Osteocyte (in vitro differentiated cells): ENCODE measurements at regions not wholly inside any gene's neighbourhood (a gene's known extent, or its start where the extent isn't known, plus 50 kb on each side); places are given as distances from the start of the nearest gene placed in this dataset.
"Not testable (repeated sequence)": the region's sequence is repeated elsewhere in the genome, so short reads cannot be mapped to it uniquely, and the experiment has no call there.

Source experiments
- DNase-seq: peaks from one replicate; pipeline ENCODE4 v3.0.0; 2021; ENCODE audit warnings: mixed read lengths; ENCODE audit not compliant: unreplicated experiment; ENCODE audit errors: extremely low spot score
- H3K27ac Mint-ChIP-seq: one replicate; pipeline ENCODE4 v1.8.0; 2021; ENCODE audit warnings: mild to moderate bottlenecking, mixed read lengths; ENCODE audit not compliant: unreplicated experiment
- H3K27me3 Mint-ChIP-seq: one replicate; pipeline ENCODE4 v1.8.0; 2021; ENCODE audit warnings: mixed read lengths; ENCODE audit not compliant: unreplicated experiment
- H3K36me3 Mint-ChIP-seq: one replicate; pipeline ENCODE4 v1.8.0; 2021; ENCODE audit warnings: mixed read lengths; ENCODE audit not compliant: unreplicated experiment
- H3K4me1 Mint-ChIP-seq: one replicate; pipeline ENCODE4 v1.8.0; 2021; ENCODE audit warnings: mixed read lengths; ENCODE audit not compliant: unreplicated experiment
- H3K4me3 Mint-ChIP-seq: one replicate; pipeline ENCODE4 v1.8.0; 2021; ENCODE audit warnings: mild to moderate bottlenecking, moderate library complexity, mixed read lengths; ENCODE audit not compliant: unreplicated experiment
- H3K9me3 Mint-ChIP-seq: one replicate; pipeline ENCODE4 v1.8.0; 2021; ENCODE audit warnings: mixed read lengths; ENCODE audit not compliant: unreplicated experiment
- CTCF ChIP-seq: fragments of 200-600 bp; sonication (generic); IDR thresholded peaks from 2 replicates; pipeline ENCODE4 v1.5.0; 2021; ENCODE audit warnings: antibody characterized with exemption, mild to moderate bottlenecking, moderate library complexity

- DNase-seq, result no peak
- Mint-ChIP-seq H3K9me3 (no peaks in the 10 kb centered on the region), H3K4me1 (peaks cover 32% of the 10 kb centered on the region), H3K27me3 (no peaks in the 10 kb centered on the region), H3K36me3 (no peaks in the 10 kb centered on the region), H3K27ac (no peak overlapping the region), H3K4me3 (no peak overlapping the region)
- TF ChIP-seq CTCF, result no peak
These were observed 251.1 kb upstream of the TRIB2 start for GRCh38 chr2:12465631-12466135.

- no peaks in the 10 kb centered on the region for H3K27me3 Mint-ChIP-seq
- DNase-seq, result no peak
- no peak for TF ChIP-seq CTCF
- H3K36me3 Mint-ChIP-seq, result no peaks in the 10 kb centered on the region
- no peak overlapping the region for H3K27ac Mint-ChIP-seq
- no peak overlapping the region for H3K4me3 Mint-ChIP-seq
- H3K9me3 Mint-ChIP-seq, result no peaks in the 10 kb centered on the region
- H3K4me1 Mint-ChIP-seq, result peaks cover 35% of the 10 kb centered on the region
These were observed 249.4 kb upstream of the TRIB2 start for GRCh38 chr2:12467303-12467702.

GRCh38 chr2:12469141-12469561 is 247.6 kb upstream of the TRIB2 start:
- Mint-ChIP-seq H3K9me3 (no peaks in the 10 kb centered on the region), H3K27ac (peak overlapping the region; percentile 74), H3K27me3 (no peaks in the 10 kb centered on the region), H3K36me3 (no peaks in the 10 kb centered on the region), H3K4me3 (no peak overlapping the region), H3K4me1 (peaks cover 37% of the 10 kb centered on the region)
- DNase-seq, result no peak
- TF ChIP-seq CTCF, result no peak

GRCh38 chr2:12472265-12472664 is 244.5 kb upstream of the TRIB2 start:
- not testable (repeated sequence) for H3K4me3 Mint-ChIP-seq, DNase-seq, H3K9me3 Mint-ChIP-seq, H3K36me3 Mint-ChIP-seq, H3K27ac Mint-ChIP-seq, H3K27me3 Mint-ChIP-seq
- H3K4me1 Mint-ChIP-seq, result peaks cover 33% of the 10 kb centered on the region

- H3K36me3 Mint-ChIP-seq, result no peaks in the 10 kb centered on the region
- no peak for DNase-seq
- H3K27me3 Mint-ChIP-seq, result no peaks in the 10 kb centered on the region
- no peak overlapping the region for H3K4me3 Mint-ChIP-seq
- no peaks in the 10 kb centered on the region for H3K9me3 Mint-ChIP-seq
- H3K27ac Mint-ChIP-seq, result peak overlapping the region; percentile 71
- peaks cover 21% of the 10 kb centered on the region for H3K4me1 Mint-ChIP-seq
- TF ChIP-seq CTCF, result no peak
These were observed 238.3 kb upstream of the TRIB2 start for GRCh38 chr2:12478151-12479064.
